Kidney (tissue), 13 donors: ENCODE measurements at regions not wholly inside any gene's neighbourhood (a gene's known extent, or its start where the extent isn't known, plus 50 kb on each side); places are given as distances from the start of the nearest gene placed in this dataset.

ENCODE experiments used
- DNase-seq, 5 donors: peaks; one replicate each; pipeline ENCODE4 v3.0.0-alpha.2; 2013 to 2020
- FAIRE-seq: peaks from 2 replicates; lab custom pipeline; 2012; peaks lifted over from hg19 to GRCh38; lab: Jason Lieb, UNC
- H3K27ac ChIP-seq, 2 donors: one replicate each; pipeline ENCODE4 v1.7.0; 2013; ENCODE audit warnings: low read depth in 2 of 2, low read length in 2 of 2, inconsistent platforms in 1 of 2
- H3K27me3 ChIP-seq: one replicate; pipeline ENCODE4 v1.7.1; 2013; ENCODE audit warnings: low read length, inconsistent platforms; ENCODE audit not compliant: control insufficient read depth, insufficient read depth
- H3K36me3 ChIP-seq, 3 donors: one replicate each; pipeline versions ENCODE4 v1.7.0 to v1.7.1; 2013; ENCODE audit warnings: low read length in 3 of 3, control low read depth in 1 of 3, inconsistent platforms in 1 of 3; ENCODE audit not compliant: insufficient read depth in 3 of 3, control insufficient read depth in 2 of 3
- H3K4me1 ChIP-seq, 3 donors: one replicate each; pipeline versions ENCODE4 v1.7.0 to v1.7.1; 2013; ENCODE audit warnings: low read length in 3 of 3, inconsistent platforms in 1 of 3, low read depth in 1 of 3; ENCODE audit not compliant: control insufficient read depth in 2 of 3, insufficient read depth in 2 of 3
- H3K4me3 ChIP-seq, 3 donors: one replicate each; pipeline versions ENCODE4 v1.7.0 to v1.8.1; 2013; ENCODE audit warnings: low read length in 3 of 3, control low read depth in 1 of 3, inconsistent platforms in 1 of 3
- H3K9ac ChIP-seq, 3 donors: one replicate each; pipeline versions ENCODE4 v1.7.0 to v1.7.1; 2013; ENCODE audit warnings: low read length in 3 of 3, control low read depth in 1 of 3, inconsistent platforms in 1 of 3
- H3K9me3 ChIP-seq, 3 donors: one replicate each; pipeline versions ENCODE4 v1.7.0 to v1.7.1; 2013; ENCODE audit warnings: low read length in 3 of 3, control low read depth in 1 of 3, inconsistent platforms in 1 of 3; ENCODE audit not compliant: control insufficient read depth in 2 of 3, insufficient read depth in 1 of 3
- CTCF ChIP-seq: IDR thresholded peaks from 3 replicates; pipeline ENCODE4 v1.5.1; 2012; ENCODE audit warnings: mild to moderate bottlenecking, moderate library complexity, borderline replicate concordance; ENCODE audit not compliant: insufficient read depth; ENCODE audit errors: extremely low read depth
- intact Hi-C: fragments of 100-400 bp; cut with DNase I; formaldehyde crosslinking; loops from one replicate; pipeline ENCODE4 v1.11.1; 2022
- donor health status: control.
- donor health status: control.
- donor health status: control.
- donor health status: control.
- donor health status: control.
- donor health status: DM: yes; HTN: yes; CAD: no.
- donor health status: Normal renal cell carcinoma (clear cell type).

GRCh38 chr2:16226381-16226780, 286.0 kb downstream of the MYCN start:
- Histone ChIP-seq H3K4me1 (no peaks in the 10 kb centered on the region), H3K27me3 (no peaks in the 10 kb centered on the region), H3K4me3 (no peak overlapping the region), H3K36me3 (no peaks in the 10 kb centered on the region), H3K9ac (no peak overlapping the region), H3K9me3 (no peaks in the 10 kb centered on the region), H3K27ac (no peak overlapping the region)
- FAIRE-seq (no peak), DNase-seq (no peak)
- no peak for TF ChIP-seq CTCF
- intact Hi-C loops, result no loop called here

- DNase-seq, result no peak
Measured at GRCh38 chr2:16225545-16225944, 285.2 kb downstream of the MYCN start.

GRCh38 chr2:16225071-16225470, 284.7 kb downstream of the MYCN start:
- Histone ChIP-seq H3K4me3 (no peak overlapping the region), H3K27ac (no peak overlapping the region), H3K4me1 (no peaks in the 10 kb centered on the region), H3K27me3 (no peaks in the 10 kb centered on the region), H3K9ac (no peak overlapping the region), H3K9me3 (no peaks in the 10 kb centered on the region), H3K36me3 (no peaks in the 10 kb centered on the region)
- TF ChIP-seq CTCF, result no peak
- intact Hi-C loops, result no loop called here
- FAIRE-seq (no peak), DNase-seq (no peak)

More at GRCh38 chr2:16225545-16225944, 285.2 kb downstream of the MYCN start:
- Histone ChIP-seq H3K36me3 (no peaks in the 10 kb centered on the region), H3K4me3 (no peak overlapping the region), H3K27ac (no peak overlapping the region), H3K27me3 (no peaks in the 10 kb centered on the region), H3K4me1 (no peaks in the 10 kb centered on the region), H3K9me3 (no peaks in the 10 kb centered on the region), H3K9ac (no peak overlapping the region)
- intact Hi-C loops, result no loop called here
- FAIRE-seq, result no peak
- TF ChIP-seq CTCF, result no peak
